Type B pancreatic cell (in vitro differentiated cells): ENCODE measurements at regions not wholly inside any gene's neighbourhood (a gene's known extent, or its start where the extent isn't known, plus 50 kb on each side); places are given as distances from the start of the nearest gene placed in this dataset.

ENCODE experiments used
- DNase-seq: peaks from one replicate; pipeline ENCODE4 v3.0.0; 2021; ENCODE audit warnings: mixed read lengths; ENCODE audit not compliant: unreplicated experiment; ENCODE audit errors: extremely low spot score
- H3K27ac Mint-ChIP-seq: 2 replicates; pipeline ENCODE4 v1.8.0; 2021; ENCODE audit warnings: mild to moderate bottlenecking, mixed read lengths
- H3K27me3 Mint-ChIP-seq: 2 replicates; pipeline ENCODE4 v1.8.0; 2021; ENCODE audit warnings: mixed read lengths
- H3K36me3 Mint-ChIP-seq: 2 replicates; pipeline ENCODE4 v1.8.0; 2021; ENCODE audit warnings: mixed read lengths
- H3K4me1 Mint-ChIP-seq: one replicate; pipeline ENCODE4 v1.8.0; 2021; ENCODE audit warnings: mixed read lengths; ENCODE audit not compliant: unreplicated experiment
- H3K4me3 Mint-ChIP-seq: 2 replicates; pipeline ENCODE4 v1.8.0; 2021; ENCODE audit warnings: mild to moderate bottlenecking, mixed read lengths
- H3K9me3 Mint-ChIP-seq: 2 replicates; pipeline ENCODE4 v1.8.0; 2021; ENCODE audit warnings: mixed read lengths
- TF ChIP-seq, protein P1 (sequence below): fragments of 200-600 bp; sonication (generic); conservative IDR thresholded peaks from 2 replicates; pipeline ENCODE4 v1.5.0; 2021; ENCODE audit warnings: antibody characterized with exemption, mild to moderate bottlenecking

DNA sequence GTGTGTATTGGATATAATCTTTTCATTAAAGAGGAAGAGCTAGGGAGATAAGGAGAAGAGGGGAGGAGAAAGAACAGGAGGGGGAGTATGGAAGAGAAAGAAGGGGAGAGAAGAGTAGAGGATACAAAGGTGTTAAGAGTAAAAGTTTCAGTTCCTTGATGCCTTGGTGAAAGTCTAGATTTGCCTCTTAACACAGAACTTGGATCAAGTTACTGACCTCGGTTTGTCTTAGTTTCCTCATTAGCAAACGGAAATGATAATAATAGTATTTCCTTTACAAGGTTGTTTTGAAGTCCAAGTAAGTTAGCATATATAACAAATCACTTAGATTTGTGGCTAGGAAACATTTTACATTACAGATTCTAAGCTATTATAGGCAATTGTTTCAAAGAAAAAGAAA is 287.1 kb downstream of the PPARGC1A start:
- Mint-ChIP-seq H3K4me1 (no peaks in the 10 kb centered on the region), H3K9me3 (no peaks in the 10 kb centered on the region), H3K27me3 (no peaks in the 10 kb centered on the region), H3K27ac (no peak overlapping the region), H3K36me3 (no peaks in the 10 kb centered on the region), H3K4me3 (no peak overlapping the region)
- DNase-seq: no peak
- TF ChIP-seq, protein P1, sequence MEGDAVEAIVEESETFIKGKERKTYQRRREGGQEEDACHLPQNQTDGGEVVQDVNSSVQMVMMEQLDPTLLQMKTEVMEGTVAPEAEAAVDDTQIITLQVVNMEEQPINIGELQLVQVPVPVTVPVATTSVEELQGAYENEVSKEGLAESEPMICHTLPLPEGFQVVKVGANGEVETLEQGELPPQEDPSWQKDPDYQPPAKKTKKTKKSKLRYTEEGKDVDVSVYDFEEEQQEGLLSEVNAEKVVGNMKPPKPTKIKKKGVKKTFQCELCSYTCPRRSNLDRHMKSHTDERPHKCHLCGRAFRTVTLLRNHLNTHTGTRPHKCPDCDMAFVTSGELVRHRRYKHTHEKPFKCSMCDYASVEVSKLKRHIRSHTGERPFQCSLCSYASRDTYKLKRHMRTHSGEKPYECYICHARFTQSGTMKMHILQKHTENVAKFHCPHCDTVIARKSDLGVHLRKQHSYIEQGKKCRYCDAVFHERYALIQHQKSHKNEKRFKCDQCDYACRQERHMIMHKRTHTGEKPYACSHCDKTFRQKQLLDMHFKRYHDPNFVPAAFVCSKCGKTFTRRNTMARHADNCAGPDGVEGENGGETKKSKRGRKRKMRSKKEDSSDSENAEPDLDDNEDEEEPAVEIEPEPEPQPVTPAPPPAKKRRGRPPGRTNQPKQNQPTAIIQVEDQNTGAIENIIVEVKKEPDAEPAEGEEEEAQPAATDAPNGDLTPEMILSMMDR: no peak

DNA sequence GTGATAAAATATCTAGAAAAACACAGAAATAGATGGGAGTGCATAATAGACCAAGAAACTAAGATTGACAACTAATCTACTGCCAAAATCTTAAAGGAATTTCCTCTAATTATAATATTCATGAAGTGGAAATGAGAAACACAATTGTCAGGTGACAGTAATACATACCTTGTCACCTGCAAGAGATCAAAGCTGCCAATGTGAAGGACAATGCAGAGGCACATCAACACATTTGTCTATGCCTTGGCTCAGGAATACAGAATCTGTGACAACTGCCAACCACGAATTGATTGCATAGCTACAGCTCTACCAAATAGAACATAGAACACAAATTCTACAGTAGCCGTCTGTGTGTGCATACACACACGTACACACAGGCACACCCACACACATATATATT is 295.7 kb downstream of the PPARGC1A start:
- no peak for DNase-seq
- TF ChIP-seq, protein P1: no peak
- no peak overlapping the region for H3K4me3 Mint-ChIP-seq
- H3K4me1 Mint-ChIP-seq: no peaks in the 10 kb centered on the region
- H3K27ac Mint-ChIP-seq: no peak overlapping the region
- no peaks in the 10 kb centered on the region for H3K36me3 Mint-ChIP-seq
- no peaks in the 10 kb centered on the region for H3K9me3 Mint-ChIP-seq
- H3K27me3 Mint-ChIP-seq: no peaks in the 10 kb centered on the region

DNA sequence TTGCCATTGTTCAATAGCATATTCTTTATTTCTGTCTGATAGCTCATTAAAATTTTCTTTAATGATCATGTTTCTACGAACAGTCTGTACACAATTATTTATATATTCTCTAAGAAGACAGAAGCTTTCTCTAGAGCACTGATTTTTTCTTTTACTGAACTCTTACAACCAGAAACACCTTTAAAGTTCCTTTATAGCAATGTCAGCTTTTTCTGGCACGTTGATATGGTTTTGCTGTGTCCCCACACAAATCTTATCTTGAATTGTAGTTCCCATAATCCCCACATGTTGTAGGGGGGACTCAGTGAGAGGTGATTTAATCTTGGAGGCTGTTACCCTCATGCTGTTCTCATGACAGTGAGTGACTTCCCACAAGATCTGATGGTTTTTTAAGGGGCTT is 299.4 kb downstream of the PPARGC1A start:
- Mint-ChIP-seq H3K4me1 (no peaks in the 10 kb centered on the region), H3K27me3 (no peaks in the 10 kb centered on the region), H3K4me3 (no peak overlapping the region), H3K36me3 (no peaks in the 10 kb centered on the region), H3K9me3 (no peaks in the 10 kb centered on the region), H3K27ac (no peak overlapping the region)
- TF ChIP-seq, protein P1: no peak
- no peak for DNase-seq

DNA sequence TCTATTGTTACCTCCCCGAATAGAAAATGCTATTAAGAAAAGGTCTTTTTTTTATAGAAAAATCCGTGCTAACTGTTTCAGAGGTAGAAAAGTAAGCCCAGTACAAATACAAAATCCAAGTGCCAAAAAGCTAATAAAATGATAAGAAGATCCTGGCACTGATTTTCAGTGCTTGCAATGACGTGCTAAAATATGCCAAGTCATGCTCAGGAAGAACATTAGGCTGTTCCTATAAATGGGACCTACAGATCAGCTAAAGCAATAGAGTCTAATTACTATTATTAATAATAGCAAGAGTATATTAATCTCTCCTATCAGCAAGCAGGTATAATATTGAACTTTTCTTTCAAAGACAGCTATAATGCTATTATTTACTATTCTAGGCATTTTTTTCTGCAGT is 305.8 kb downstream of the PPARGC1A start:
- TF ChIP-seq, protein P1: no peak
- Mint-ChIP-seq H3K27me3 (no peaks in the 10 kb centered on the region), H3K36me3 (no peaks in the 10 kb centered on the region), H3K9me3 (no peaks in the 10 kb centered on the region), H3K27ac (no peak overlapping the region), H3K4me3 (no peak overlapping the region), H3K4me1 (peaks cover 4% of the 10 kb centered on the region)
- no peak for DNase-seq

DNA sequence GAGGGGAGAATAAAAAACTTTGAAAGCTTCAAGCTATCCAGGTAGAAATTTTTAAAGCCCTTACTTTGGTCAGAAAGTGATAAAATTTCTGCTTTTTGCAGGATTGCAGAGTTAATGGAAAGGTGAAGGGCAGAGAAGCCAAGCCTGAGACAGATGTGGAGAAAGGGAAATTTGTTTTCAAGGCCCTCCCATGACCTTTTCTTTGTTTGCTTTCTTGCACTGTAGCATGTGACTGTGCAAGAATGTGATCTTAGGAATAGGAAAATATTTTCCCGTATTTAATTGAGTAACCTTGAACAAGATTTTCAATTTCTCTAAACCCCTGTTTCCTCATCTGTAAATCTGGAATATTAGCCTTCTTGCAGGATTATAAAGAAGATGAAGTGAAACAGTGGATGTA is 307.2 kb downstream of the PPARGC1A start:
- TF ChIP-seq, protein P1: no peak
- Mint-ChIP-seq H3K27me3 (no peaks in the 10 kb centered on the region), H3K4me3 (no peak overlapping the region), H3K27ac (no peak overlapping the region), H3K9me3 (no peaks in the 10 kb centered on the region), H3K36me3 (no peaks in the 10 kb centered on the region), H3K4me1 (peaks cover 4% of the 10 kb centered on the region)
- no peak for DNase-seq

DNA sequence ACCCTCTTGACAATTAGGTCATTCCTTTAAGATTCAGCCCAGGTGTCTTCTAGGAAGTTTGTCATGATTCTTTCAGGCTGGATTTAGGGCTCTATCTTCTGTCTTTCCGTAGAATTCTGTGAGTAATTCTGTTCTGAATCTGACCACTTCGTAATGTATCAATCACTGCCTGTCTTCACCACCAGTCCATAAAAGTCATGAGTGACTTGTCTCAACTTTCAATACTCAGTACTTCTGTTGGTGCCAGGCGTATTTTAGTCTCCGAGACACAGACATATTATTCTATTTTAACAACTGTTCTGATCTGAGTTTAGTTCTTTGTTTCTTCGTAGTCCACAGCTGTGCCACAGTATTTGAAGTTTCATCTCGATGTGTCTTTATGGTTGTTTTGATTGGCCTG is 310.7 kb downstream of the PPARGC1A start:
- Mint-ChIP-seq H3K4me1 (peaks cover 4% of the 10 kb centered on the region), H3K4me3 (no peak overlapping the region), H3K27me3 (no peaks in the 10 kb centered on the region), H3K27ac (no peak overlapping the region), H3K9me3 (no peaks in the 10 kb centered on the region), H3K36me3 (no peaks in the 10 kb centered on the region)
- DNase-seq: no peak
- TF ChIP-seq, protein P1: no peak
